ENCODE measurements at regions not wholly inside any gene's neighbourhood (a gene's known extent, or its start where the extent isn't known, plus 50 kb on each side); places are given as distances from the start of the nearest gene placed in this dataset.
"Not testable (repeated sequence)": the region's sequence is repeated elsewhere in the genome, so short reads cannot be mapped to it uniquely, and the experiment has no call there.

DNA sequence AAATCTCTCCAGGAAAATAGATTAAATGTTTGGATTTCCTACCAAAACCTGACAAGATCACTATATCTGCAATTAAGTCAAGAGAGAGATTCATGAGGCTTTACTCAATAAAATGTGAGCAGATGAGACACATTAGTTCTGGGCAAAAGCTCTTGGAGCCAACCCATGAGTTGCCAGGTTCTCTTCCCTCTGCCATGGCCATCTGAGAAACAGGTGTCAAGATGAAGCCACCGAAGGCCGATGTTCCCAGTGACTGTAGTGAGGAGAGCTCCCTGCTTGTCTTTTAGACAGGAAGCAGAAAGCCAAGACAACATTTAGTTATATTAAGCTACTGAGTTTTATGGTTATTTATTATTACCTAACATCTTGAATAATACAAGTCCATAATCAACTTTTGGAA lies 1068.7 kb downstream of the STPG2 start:
- no peak for DNase-seq (ENCODE audit: low spot score in 2 of 2)
- H3K4me3 ChIP-seq (ENCODE audit: low read depth, poor library complexity, severe bottlenecking) = no peak overlapping the region
- TF ChIP-seq, protein P1, sequence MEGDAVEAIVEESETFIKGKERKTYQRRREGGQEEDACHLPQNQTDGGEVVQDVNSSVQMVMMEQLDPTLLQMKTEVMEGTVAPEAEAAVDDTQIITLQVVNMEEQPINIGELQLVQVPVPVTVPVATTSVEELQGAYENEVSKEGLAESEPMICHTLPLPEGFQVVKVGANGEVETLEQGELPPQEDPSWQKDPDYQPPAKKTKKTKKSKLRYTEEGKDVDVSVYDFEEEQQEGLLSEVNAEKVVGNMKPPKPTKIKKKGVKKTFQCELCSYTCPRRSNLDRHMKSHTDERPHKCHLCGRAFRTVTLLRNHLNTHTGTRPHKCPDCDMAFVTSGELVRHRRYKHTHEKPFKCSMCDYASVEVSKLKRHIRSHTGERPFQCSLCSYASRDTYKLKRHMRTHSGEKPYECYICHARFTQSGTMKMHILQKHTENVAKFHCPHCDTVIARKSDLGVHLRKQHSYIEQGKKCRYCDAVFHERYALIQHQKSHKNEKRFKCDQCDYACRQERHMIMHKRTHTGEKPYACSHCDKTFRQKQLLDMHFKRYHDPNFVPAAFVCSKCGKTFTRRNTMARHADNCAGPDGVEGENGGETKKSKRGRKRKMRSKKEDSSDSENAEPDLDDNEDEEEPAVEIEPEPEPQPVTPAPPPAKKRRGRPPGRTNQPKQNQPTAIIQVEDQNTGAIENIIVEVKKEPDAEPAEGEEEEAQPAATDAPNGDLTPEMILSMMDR (IDR thresholded peaks at IDR 0.05) = no peak
- TF ChIP-seq POLR2A (IDR thresholded peaks at IDR 0.05) = no peak
- 81 to 88% methylated on average over 2 of the region's 2 CpGs for WGBS, 2 donors
- intact Hi-C loops (cut with DNase I; ENCODE audit: low total_unique reads) = no loop called here

DNA sequence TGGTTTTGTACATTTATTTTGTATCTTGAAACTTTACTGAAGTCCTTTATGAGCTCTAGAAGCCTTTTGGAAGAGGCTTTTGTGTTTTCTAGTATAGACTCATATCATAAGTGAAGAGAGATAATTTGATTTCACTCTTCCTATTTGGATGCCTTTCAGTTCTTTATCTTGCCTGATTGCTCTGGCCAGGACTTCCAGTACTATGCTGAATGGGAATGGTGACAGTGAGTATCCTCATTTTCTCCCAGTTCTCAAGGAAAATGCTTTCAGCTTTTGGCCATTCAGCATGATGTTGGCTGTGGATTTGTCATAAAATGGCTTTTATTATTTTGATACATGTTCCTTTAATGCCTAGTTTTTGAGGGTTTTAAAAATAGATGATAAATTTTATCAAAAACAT lies 1061.3 kb downstream of the STPG2 start:
- no peak for TF ChIP-seq POLR2A (IDR thresholded peaks at IDR 0.05)
- TF ChIP-seq, protein P1 (IDR thresholded peaks at IDR 0.05) = no peak
- no peak for DNase-seq (ENCODE audit: low spot score in 2 of 2)
- intact Hi-C loops (cut with DNase I; ENCODE audit: low total_unique reads) = no loop called here
- H3K4me3 ChIP-seq (ENCODE audit: low read depth, poor library complexity, severe bottlenecking) = no peak overlapping the region

DNA sequence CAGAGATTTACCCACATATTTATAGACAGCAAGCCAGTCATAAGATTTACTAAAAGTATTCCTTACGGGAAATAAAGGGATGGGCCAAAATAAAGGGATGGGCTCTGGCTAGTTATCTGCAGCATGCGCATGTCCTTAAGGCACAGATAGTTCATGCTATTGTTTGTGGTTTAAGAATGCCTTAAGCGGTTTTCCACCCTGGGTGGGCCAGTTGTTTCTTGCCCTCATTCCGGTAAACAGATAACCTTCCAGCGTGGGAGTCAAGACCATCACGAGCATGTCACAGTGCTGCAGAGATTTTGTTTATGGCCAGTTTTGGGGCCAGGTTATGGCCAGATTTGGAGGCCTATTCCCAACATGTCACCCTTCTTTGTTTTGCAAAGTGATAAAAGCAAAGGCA lies 1046.2 kb downstream of the STPG2 start:
- DNase-seq (ENCODE audit: low spot score in 2 of 2); H3K4me3 ChIP-seq (ENCODE audit: low read depth, poor library complexity, severe bottlenecking); intact Hi-C loops (cut with DNase I; ENCODE audit: low total_unique reads): not testable (repeated sequence)
- 68 to 76% methylated on average over 6 of the region's 6 CpGs for WGBS, 2 donors

DNA sequence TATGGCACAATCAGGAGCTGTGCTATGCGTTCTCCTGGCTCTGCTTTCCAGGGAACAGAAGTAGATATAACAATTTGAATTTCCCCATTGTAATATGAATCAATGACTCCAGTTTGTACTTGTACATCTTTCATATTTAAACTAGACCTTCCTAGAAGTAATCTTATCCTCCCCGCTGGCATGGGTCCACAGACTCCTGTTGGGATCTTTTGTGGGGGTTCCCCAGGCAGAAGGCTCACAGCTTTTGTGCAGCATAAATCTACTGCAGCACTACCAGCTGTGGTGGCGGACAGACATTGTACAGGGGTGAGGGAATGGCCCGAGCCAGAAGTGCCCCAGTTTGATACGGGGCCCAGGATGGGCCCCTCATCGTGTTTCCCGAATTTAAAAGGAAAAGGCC lies 1042.1 kb downstream of the STPG2 start:
- intact Hi-C loops (cut with DNase I; ENCODE audit: low total_unique reads); DNase-seq (ENCODE audit: low spot score in 2 of 2): not testable (repeated sequence)
- 63 to 65% methylated on average over 7 of the region's 7 CpGs for WGBS, 2 donors

DNA sequence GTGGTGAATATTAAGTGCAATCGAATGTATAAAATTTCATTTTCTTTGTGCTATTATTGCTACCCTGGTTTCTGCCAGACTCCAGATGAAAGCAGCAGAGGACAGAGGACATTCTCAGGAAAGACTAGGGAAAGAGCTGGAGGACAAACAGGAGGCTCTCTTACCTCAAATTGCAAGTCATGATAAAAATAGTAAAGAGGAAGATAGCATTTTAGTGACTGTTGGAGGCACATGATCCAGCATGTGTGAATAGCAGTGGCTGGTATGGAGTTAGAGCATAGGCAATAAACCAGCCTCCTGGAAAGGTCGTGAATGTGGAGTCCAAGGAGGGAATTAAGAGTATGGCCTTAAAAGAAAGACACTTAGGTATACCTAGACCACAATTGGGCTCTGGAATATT lies 1040.0 kb downstream of the STPG2 start:
- DNase-seq (ENCODE audit: low spot score in 2 of 2) = no peak
- intact Hi-C loops (cut with DNase I; ENCODE audit: low total_unique reads) = no loop called here
- no peak overlapping the region for H3K4me3 ChIP-seq (ENCODE audit: low read depth, poor library complexity, severe bottlenecking)
- 69 to 74% methylated on average over 2 of the region's 2 CpGs for WGBS, 2 donors
- TF ChIP-seq POLR2A (IDR thresholded peaks at IDR 0.05) = no peak
- TF ChIP-seq, protein P1 (IDR thresholded peaks at IDR 0.05) = no peak

More for the DNA sequence above, 1042.1 kb downstream of the STPG2 start:
- H3K4me3 ChIP-seq (ENCODE audit: low read depth, poor library complexity, severe bottlenecking) = not testable (repeated sequence)

DNA sequence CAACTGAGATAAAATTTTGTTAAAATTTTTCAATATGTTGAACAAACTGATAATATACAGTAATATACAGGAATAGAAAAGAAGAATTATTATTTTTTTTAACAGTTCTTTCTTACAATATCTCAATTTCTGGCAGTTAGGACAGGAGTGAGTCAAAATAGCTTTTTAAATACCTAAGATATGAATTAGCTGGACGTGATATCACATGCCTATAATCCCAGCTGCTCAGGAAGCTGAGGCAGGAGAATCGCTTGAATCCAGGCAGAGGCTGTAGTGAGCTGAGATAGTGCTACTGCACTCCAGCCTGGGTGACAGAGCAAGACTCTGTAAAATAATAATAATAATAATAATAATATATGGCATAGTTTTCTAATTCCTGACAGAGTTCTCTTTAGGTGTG lies 1039.3 kb downstream of the STPG2 start:
- TF ChIP-seq, protein P1 (IDR thresholded peaks at IDR 0.05) = no peak
- no peak for DNase-seq (ENCODE audit: low spot score in 2 of 2)
- 44 to 65% methylated on average over 2 of the region's 2 CpGs for WGBS, 2 donors

DNA sequence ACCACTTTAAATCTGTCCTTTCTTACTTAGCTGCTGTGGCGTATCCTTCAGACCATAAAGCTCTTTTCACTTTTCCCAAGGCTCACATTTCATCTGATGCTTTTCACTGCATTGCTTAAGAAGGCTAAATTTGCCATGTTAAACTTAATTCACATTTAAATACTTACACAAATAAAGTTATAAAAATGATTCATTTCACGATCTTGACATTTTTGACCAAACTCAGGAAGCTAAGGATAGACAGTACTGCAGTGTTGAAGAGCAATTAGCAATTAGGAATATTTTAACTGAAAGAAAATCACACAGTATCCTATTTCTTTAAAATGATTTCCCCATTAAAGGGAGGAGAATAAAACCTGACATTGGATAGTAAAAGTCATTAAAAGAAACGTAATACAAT lies 1038.6 kb downstream of the STPG2 start:
- DNase-seq (ENCODE audit: low spot score in 2 of 2) = no peak
- 77 to 78% methylated on average over 3 of the region's 3 CpGs for WGBS, 2 donors
- TF ChIP-seq, protein P1 (IDR thresholded peaks at IDR 0.05) = no peak
- TF ChIP-seq POLR2A (IDR thresholded peaks at IDR 0.05) = no peak
- intact Hi-C loops (cut with DNase I; ENCODE audit: low total_unique reads) = no loop called here
- H3K4me3 ChIP-seq (ENCODE audit: low read depth, poor library complexity, severe bottlenecking) = no peak overlapping the region

More for the DNA sequence above, 1039.3 kb downstream of the STPG2 start:
- H3K4me3 ChIP-seq (ENCODE audit: low read depth, poor library complexity, severe bottlenecking) = no peak overlapping the region
- intact Hi-C loops (cut with DNase I; ENCODE audit: low total_unique reads) = no loop called here
